Effector memory CD4-positive, alpha-beta T cell (primary cell): ENCODE measurements at regions not wholly inside any gene's neighbourhood (a gene's known extent, or its start where the extent isn't known, plus 50 kb on each side); places are given as distances from the start of the nearest gene placed in this dataset.

Experiments
- DNase-seq, 3 donors: peaks; one replicate each; pipeline ENCODE4 v3.0.0-alpha.2; 2020
- H3K27ac ChIP-seq: 2 replicates; pipeline ENCODE4 v1.7.0; 2013; ENCODE audit warnings: mild to moderate bottlenecking, low read length, moderate library complexity; ENCODE audit not compliant: insufficient read depth, poor library complexity, severe bottlenecking
- H3K27me3 ChIP-seq: replicated peaks from 2 replicates; pipeline ENCODE4 v1.7.0; 2013; ENCODE audit warnings: mild to moderate bottlenecking, low read length; ENCODE audit not compliant: insufficient read depth, control insufficient read depth, poor library complexity, severe bottlenecking
- H3K36me3 ChIP-seq: 2 replicates; pipeline ENCODE4 v1.7.0; 2013; ENCODE audit warnings: mild to moderate bottlenecking, low read length, moderate library complexity; ENCODE audit not compliant: control insufficient read depth, insufficient read depth
- H3K4me1 ChIP-seq: 2 replicates; pipeline ENCODE4 v1.7.0; 2013; ENCODE audit warnings: low read length, mild to moderate bottlenecking; ENCODE audit not compliant: control insufficient read depth, insufficient read depth, poor library complexity, severe bottlenecking
- H3K4me3 ChIP-seq: 2 replicates; pipeline ENCODE4 v1.7.0; 2013; ENCODE audit warnings: low read length, low read depth, mild to moderate bottlenecking; ENCODE audit not compliant: insufficient read depth, poor library complexity, severe bottlenecking
- H3K9me3 ChIP-seq: 2 replicates; pipeline ENCODE4 v1.7.0; 2013; ENCODE audit warnings: mild to moderate bottlenecking, low read length, moderate library complexity; ENCODE audit not compliant: control insufficient read depth

- Histone ChIP-seq H3K9me3 (no peaks in the 10 kb centered on the region), H3K27me3 (no peaks in the 10 kb centered on the region), H3K36me3 (no peaks in the 10 kb centered on the region), H3K4me1 (no peaks in the 10 kb centered on the region), H3K4me3 (no peak overlapping the region), H3K27ac (no peak overlapping the region)
- no peak for DNase-seq
Measured at GRCh38 chr14:71472356-71473340, 459.6 kb upstream of the RGS6 start.

- Histone ChIP-seq H3K36me3 (no peaks in the 10 kb centered on the region), H3K4me1 (no peaks in the 10 kb centered on the region), H3K27me3 (no peaks in the 10 kb centered on the region), H3K9me3 (no peaks in the 10 kb centered on the region), H3K27ac (no peak overlapping the region), H3K4me3 (no peak overlapping the region)
- no peak for DNase-seq
Measured at GRCh38 chr14:71473843-71474242, 458.4 kb upstream of the RGS6 start.

- Histone ChIP-seq H3K27me3 (no peaks in the 10 kb centered on the region), H3K4me1 (no peaks in the 10 kb centered on the region), H3K9me3 (no peaks in the 10 kb centered on the region), H3K4me3 (no peak overlapping the region), H3K36me3 (no peaks in the 10 kb centered on the region), H3K27ac (no peak overlapping the region)
- no peak for DNase-seq
Measured at GRCh38 chr14:71474301-71475265, 457.6 kb upstream of the RGS6 start.

GRCh38 chr14:71475916-71476315 is 456.3 kb upstream of the RGS6 start:
- H3K36me3 ChIP-seq = no peaks in the 10 kb centered on the region
- no peak for DNase-seq

GRCh38 chr14:71478542-71478941 is 453.7 kb upstream of the RGS6 start:
- Histone ChIP-seq H3K9me3 (no peaks in the 10 kb centered on the region), H3K36me3 (no peaks in the 10 kb centered on the region), H3K4me3 (no peak overlapping the region), H3K4me1 (no peaks in the 10 kb centered on the region), H3K27ac (no peak overlapping the region), H3K27me3 (no peaks in the 10 kb centered on the region)
- DNase-seq = no peak

More at GRCh38 chr14:71475916-71476315, 456.3 kb upstream of the RGS6 start:
- Histone ChIP-seq H3K9me3 (no peaks in the 10 kb centered on the region), H3K4me1 (no peaks in the 10 kb centered on the region), H3K4me3 (no peak overlapping the region), H3K27ac (no peak overlapping the region), H3K27me3 (no peaks in the 10 kb centered on the region)

- no peak overlapping the region for H3K27ac ChIP-seq
- H3K9me3 ChIP-seq = no peaks in the 10 kb centered on the region
- H3K4me3 ChIP-seq = no peak overlapping the region
- H3K27me3 ChIP-seq = no peaks in the 10 kb centered on the region
- no peaks in the 10 kb centered on the region for H3K4me1 ChIP-seq
- no peaks in the 10 kb centered on the region for H3K36me3 ChIP-seq
- DNase-seq = no peak
Measured at GRCh38 chr14:71481021-71481654, 451.1 kb upstream of the RGS6 start.

- Histone ChIP-seq H3K27ac (no peak overlapping the region), H3K9me3 (no peaks in the 10 kb centered on the region), H3K36me3 (no peaks in the 10 kb centered on the region), H3K27me3 (no peaks in the 10 kb centered on the region), H3K4me1 (no peaks in the 10 kb centered on the region), H3K4me3 (no peak overlapping the region)
- no peak for DNase-seq
Measured at GRCh38 chr14:71482671-71483070, 449.6 kb upstream of the RGS6 start.

- Histone ChIP-seq H3K27ac (no peak overlapping the region), H3K4me3 (no peak overlapping the region), H3K4me1 (no peaks in the 10 kb centered on the region), H3K9me3 (no peaks in the 10 kb centered on the region), H3K36me3 (no peaks in the 10 kb centered on the region), H3K27me3 (no peaks in the 10 kb centered on the region)
- no peak for DNase-seq
Measured at GRCh38 chr14:71483154-71483553, 449.1 kb upstream of the RGS6 start.

GRCh38 chr14:71485833-71486232 is 446.4 kb upstream of the RGS6 start:
- H3K4me3 ChIP-seq = no peak overlapping the region
- no peaks in the 10 kb centered on the region for H3K27me3 ChIP-seq
- DNase-seq = no peak
- H3K9me3 ChIP-seq = no peaks in the 10 kb centered on the region
- H3K4me1 ChIP-seq = no peaks in the 10 kb centered on the region
- no peaks in the 10 kb centered on the region for H3K36me3 ChIP-seq
- H3K27ac ChIP-seq = no peak overlapping the region
